ENCODE measurements at regions not wholly inside any gene's neighbourhood (a gene's known extent, or its start where the extent isn't known, plus 50 kb on each side); places are given as distances from the start of the nearest gene placed in this dataset.

DNA sequence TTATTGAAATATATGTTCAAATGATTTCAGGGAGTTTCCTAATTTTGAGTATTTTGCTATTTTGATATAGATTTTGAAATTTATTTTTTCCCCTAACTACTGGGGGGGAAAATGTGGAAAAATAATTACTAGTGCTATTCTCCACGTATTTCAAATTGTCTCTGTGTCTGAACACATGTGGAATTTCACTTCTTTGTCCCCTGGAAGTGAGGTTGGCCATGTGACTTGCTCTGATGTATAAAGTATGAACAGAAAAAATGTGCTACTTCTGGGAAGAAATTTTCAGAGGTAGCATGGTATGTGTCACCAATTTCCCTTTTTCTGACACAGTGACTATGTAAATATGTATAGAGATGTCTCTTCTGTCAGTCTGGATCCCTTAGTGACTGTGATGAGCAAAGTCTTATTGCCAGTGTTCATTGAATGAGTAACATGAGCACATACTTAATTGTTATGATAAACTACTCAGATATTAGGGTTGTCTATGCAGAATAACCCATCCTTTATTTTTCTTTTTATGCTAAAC is 215.4 kb upstream of the CCN2 start:
- TF ChIP-seq, protein P1, sequence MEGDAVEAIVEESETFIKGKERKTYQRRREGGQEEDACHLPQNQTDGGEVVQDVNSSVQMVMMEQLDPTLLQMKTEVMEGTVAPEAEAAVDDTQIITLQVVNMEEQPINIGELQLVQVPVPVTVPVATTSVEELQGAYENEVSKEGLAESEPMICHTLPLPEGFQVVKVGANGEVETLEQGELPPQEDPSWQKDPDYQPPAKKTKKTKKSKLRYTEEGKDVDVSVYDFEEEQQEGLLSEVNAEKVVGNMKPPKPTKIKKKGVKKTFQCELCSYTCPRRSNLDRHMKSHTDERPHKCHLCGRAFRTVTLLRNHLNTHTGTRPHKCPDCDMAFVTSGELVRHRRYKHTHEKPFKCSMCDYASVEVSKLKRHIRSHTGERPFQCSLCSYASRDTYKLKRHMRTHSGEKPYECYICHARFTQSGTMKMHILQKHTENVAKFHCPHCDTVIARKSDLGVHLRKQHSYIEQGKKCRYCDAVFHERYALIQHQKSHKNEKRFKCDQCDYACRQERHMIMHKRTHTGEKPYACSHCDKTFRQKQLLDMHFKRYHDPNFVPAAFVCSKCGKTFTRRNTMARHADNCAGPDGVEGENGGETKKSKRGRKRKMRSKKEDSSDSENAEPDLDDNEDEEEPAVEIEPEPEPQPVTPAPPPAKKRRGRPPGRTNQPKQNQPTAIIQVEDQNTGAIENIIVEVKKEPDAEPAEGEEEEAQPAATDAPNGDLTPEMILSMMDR (IDR thresholded peaks at IDR 0.05; ENCODE audit: low read length): no peak
- TF ChIP-seq EZH2 (IDR thresholded peaks at IDR 0.05; ENCODE audit: borderline replicate concordance, low read length): no peak
